HG02885 (cell line): ENCODE measurements at regions not wholly inside any gene's neighbourhood (a gene's known extent, or its start where the extent isn't known, plus 50 kb on each side); places are given as distances from the start of the nearest gene placed in this dataset.
"Not testable (repeated sequence)": the region's sequence is repeated elsewhere in the genome, so short reads cannot be mapped to it uniquely, and the experiment has no call there.

Experiments used
- ATAC-seq: cut with Tn5 transposase; IDR thresholded peaks from one replicate; pipeline ENCODE4 v1.9.1; 2021; ENCODE audit warnings: mild to moderate bottlenecking; ENCODE audit not compliant: unreplicated experiment, poor library complexity

DNA sequence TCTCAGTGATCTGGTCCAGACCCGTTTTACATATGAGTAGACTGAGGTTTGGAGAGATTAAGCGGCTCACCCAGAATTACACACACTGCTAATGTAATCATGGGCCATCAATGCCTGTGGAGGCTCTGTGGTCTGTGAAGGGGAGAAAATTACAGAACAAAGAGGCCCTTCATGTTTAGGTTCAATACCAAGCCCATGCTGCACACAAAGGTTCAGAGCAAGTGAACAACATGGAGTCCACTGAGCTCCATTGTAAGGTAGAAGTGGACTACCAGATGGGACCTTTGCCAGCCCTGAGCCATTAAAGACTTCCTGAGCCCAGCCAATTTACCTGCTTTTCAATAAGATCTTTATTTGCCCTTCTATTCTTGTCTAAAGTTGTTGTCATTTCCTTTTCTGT is 109.8 kb downstream of the LUZP4 start:
- ATAC-seq, result no peak

DNA sequence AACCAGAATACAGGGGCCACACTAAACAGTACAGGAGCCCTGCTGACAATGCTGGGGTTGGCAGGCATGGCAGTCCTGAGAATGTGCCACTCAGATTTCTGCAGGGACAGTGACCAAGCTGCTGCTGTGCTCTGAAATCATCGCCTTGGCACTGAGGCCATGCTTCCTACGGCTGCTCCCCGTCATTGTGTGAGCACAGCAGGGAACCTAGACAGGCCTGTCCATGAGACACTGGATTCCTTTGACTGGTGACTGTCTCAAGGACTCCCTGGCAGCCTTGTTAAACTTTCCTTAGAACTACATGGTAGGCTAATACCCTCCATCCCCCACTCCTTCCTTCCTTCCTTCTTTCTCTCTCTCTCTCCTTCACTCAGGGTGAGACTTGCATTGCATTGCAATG is 111.4 kb downstream of the LUZP4 start:
- ATAC-seq, result no peak

DNA sequence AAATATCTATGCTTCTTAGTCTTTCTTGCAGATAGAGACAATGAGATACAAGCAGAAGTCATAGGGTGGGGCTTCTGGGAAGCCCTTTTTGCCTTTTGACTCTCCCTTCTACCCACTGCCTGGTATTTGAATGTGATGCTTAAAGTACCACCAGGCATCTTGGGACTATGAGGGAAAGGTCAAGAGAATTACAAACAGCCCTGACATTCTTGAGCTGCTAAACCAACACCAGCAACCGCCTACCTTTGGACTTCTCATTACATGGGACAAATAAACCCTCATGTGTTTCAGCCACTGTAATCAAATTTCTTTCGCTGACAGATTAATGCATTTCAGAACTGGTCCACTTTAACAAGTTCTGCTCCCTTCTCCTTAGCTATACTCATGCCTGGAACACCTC is 112.8 kb downstream of the LUZP4 start:
- no peak for ATAC-seq

DNA sequence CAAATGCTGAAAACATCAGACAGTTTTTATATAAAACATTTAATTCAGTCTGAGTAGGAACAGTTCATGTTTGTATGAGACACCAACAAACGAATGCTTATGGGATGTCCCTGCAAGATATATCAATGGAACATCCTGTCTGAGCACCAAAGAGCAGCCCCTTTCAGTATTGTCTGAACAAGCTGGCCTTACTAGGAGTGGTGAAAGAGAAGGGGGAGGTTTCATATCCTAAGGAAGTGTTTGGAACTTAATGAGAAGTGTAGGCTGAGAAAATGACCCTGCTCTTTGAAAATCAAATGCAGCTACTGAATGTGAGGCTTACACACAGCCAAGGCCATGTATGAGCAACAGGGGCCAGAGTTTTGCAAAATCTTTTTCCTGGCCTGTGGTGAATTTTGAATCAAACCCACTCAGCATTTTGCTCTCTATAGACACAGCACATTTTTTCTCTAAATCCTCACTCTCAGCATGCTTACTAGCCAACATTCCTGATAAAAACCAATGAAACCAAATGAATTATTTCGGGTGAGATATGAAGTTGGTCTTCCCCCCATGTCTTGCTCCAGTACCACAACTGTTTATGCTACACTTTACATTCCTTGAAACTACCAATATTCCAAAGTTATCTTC is 119.4 kb downstream of the LUZP4 start:
- no peak for ATAC-seq

DNA sequence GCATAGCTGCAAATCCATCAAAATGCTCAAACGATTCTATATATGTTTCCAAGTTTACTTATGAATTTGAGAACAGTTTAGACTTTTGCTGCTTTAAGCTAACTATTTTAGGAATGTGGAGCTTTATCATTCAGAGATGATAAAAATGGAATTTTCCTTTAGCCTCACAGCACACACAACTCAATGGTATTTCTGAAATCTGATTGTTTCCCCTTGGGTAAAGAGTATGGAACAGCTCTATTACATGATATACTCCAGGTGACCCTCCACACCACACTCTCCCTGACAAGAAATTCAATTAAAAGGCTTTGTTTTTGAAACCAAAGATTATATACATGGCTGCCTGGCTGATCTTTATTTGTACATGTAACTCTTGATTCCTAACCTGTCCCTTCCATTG is 120.0 kb downstream of the LUZP4 start:
- ATAC-seq, result no peak

DNA sequence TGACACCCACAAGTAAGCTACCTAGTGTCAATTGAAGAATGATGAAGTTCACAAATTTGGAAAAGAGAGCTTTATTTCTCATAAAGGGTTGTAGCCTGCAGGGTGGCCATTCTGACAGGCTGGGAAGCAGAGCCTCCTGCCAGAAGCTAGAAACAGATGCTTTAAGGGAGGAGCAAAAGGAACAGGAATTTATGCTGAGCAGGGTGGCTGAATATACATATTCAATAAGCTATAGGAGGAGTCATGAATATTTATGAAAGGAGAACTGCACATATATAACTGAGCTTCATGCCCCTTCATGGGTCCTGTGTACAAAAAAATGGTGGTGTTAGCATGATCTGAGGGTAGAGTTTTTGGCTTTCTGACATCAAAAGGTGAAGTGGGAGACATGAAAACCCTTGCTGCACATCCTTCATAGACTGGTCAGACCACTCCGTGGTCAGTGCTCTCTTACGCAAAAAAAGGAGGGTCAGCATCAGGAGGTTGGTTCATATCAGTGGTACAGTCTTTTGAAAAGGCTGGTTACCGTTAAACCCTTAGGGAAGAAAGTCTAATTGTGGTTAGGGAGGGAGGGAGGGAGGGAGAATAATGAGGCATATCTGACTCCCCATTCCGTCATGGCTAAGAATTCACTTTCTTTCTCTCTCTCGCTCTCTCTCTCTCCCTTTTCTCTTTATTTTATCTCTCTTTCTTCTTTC is 121.4 kb downstream of the LUZP4 start:
- no peak for ATAC-seq

DNA sequence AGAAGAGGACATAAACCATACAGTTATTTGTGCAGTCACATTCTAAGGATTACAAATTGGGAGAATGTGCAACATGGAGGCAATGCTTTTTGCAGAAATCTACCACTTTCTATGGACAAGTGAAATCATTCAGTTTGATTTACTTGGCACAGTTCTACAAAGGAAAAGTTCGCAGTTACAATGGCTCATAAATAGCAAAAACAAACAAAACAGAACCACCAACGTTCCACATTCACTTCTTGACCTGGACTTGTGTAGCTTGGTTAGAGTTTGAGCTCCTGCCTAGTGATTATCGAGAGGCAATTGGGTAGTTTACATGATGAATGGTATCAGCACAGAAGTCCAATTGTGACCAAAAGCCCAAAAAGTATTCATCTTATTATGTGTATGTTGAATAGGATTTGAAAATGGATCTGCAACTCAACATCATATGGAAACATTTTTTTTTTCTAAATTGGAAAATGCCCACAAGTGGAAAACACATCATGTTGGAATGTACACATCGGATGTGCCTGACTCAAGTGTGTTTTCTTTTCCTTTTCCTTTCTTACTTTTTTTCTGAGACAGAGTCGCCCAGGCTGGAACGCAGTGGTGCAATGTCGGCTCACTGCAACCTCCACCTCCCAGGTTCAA is 123.8 kb downstream of the LUZP4 start:
- ATAC-seq, result no peak

DNA sequence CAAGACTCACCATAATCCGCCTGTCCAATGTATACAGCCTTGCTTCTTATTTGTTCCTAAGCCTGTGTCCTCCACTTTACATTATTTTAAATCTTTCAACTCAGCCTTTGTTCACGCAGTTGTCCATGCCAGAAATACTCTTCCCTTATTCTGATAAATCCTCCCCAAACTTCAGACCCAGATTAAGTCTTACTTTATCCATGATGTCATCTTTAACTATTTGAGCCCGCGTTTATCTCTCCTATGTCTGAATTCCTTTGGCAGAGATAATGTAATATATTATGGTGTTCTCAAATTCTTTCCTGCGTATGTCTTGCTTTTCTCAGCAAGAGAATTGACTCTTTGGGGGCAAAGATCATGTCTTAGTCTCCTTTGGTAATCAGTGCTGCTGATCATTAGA is 129.6 kb downstream of the LUZP4 start:
- ATAC-seq, result no peak

DNA sequence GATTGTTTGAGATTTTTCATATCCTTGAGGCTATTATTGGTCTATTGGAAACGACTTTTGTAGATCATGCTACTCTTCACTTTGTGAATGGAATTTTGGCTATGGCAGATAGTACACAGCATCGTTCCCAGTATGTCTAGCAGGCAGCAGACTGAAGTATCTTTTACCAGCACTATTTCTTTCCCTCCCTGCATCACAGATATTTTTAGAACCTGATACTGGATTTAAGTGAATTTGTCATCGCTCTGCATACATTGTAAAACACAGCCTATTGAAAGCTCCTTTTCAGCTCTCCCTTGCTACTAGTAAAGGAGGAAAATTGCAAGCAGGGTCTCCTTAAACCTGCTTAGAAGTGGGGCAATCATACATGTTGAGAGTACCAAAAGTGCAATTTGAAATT is 133.6 kb downstream of the LUZP4 start:
- ATAC-seq, result no peak

DNA sequence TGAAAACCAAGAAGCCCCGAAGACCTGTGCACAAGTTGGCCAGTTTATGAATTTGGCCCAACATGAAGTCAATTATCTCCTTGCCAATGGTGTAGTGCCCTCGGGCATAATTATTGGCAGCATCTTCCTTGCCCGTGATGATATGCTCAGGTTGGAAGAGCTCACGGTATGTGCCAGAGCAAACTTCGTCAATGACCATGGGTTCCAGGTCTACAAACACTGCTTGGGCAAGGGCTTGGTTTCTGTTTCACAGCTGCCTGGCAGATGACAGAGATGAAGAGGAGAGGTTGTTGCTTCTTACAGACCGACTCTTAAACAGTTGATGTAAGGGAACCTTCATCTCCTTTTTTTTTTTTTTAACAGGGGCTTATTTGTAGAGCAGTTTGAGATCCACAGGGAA is 135.6 kb upstream of the PLS3 start:
- no peak for ATAC-seq

DNA sequence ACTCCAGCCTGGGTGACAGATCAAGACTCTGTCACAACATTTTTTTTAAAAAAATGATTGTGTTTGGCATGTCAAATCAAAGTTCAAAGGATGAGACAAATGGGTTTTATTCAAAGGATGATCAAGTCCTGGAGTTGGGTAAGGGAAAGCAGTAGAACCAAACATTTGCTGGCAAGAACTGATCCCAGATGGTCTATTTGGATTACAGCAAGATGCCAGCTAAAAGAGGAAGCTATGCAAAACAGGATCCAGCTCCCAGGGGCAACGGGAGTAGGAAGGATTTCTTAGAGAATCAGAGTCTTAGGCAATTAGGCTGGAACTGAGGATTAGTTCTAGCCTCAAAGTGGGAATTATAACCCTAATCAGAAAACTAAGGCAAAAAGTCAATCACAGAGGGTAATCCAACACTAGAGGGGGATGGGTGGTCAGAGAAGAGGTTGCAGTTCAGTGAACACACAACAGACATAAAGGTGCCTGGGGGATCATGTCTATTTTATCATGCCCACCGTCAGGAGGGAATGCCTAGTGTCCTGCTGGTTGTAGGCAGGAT is 133.0 kb upstream of the PLS3 start:
- no peak for ATAC-seq

DNA sequence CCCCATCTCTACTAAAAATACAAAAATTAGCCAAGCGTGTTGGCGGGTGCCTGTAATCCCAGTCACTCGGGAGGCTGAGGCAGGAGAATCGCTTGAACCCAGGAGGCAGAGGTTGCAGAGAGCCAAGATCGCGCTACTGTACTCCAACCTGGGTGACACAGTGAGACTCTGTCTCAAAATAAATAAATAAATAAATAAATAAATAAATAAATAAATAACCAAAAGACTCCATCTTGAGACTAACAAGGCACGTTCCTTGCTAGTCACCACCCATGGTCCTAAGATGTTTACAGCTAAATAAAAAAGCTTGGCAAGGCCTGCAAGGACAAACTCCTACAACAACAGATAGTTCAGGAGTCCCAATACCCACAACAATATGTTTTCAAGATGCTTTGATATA is 126.1 kb upstream of the PLS3 start:
- not testable (repeated sequence) for ATAC-seq

DNA sequence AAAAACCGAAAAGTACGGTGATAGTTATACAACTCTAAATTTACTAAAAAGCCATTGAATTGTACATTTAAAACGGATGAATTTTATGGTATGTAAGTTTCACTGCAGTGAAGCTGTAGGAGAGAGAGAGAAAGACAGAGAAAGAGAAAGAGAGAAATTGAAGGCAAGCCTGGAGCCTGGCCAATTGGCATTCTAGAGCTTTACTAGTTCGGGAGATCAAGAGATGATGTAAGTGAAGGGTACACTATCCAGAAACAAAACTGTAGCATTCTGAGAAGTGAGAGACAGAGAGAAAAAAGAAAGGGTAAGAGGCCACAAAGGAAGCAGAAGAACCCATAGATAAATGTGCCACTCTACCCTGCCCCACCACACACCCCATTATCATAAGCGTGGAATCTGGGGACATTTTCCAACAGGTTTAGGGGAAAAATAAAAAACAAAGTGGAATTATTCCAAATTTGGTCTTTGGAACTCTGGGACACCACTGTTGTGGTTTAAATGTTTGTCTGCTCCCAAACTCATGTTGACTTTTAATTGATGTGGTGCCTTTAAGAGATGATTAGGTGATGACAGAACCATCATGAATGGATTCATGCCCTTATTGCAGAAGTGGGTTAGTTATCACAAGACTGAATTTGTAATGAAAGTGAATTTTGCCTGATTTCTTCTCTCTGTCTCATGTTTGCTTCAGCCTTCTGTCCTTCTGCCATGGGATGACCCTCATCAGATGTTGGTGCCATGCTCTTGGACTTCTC is 123.0 kb upstream of the PLS3 start:
- ATAC-seq, result no peak

DNA sequence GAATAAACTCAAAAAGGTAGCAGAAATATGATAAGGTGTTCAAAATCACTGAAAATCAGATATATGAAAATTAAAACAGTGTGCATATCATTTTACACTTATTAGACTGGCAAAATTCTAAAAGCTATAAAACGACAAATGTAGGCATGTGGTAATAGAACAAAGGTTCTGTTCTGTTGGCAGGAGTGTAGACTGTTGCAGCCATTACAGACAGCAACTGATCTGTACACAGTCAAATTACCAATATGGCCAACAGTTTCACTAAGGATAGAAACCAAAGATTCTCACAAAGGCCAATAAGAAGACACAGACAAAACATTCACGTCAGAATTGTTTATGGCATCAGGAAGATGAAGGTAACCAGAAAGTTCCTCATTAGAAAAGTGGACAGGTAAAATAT is 112.8 kb upstream of the PLS3 start:
- no peak for ATAC-seq

DNA sequence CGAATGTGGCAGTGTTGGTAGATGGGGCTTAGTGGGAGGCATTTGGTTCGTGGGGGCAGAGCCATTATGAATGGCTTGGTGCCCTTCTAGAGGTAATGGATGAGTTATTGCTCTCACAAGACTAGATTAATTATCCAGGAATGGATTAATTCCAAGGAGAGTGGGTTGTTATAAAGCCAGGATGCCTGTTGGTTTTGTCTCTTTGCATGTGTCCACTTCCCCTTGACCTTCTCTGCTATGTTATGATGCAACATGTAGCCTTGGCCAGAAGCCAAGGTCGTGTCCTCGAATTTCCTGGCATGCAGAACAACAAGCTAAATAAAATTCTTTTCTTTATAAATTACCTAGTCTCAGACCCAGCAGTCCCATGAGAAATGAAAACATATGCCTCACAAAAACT is 111.2 kb upstream of the PLS3 start:
- no peak for ATAC-seq

DNA sequence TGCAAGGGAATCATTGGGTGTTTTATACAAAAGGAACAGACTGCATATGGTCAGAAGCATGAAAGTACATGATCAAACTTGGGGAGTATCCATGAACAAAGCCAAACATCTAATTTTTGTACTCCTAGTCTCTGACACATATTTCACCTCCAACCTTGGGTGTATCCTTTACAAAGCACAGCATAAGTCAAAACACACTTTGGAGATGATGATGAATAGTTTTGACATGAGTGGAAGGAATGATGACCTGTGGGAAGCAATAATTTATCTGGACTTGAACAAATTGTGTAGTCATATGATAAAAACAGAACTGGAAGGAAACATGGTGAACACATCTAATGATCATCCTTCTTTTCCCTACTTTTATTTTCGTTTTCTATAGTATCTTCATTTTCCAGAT is 108.7 kb upstream of the PLS3 start:
- no peak for ATAC-seq

DNA sequence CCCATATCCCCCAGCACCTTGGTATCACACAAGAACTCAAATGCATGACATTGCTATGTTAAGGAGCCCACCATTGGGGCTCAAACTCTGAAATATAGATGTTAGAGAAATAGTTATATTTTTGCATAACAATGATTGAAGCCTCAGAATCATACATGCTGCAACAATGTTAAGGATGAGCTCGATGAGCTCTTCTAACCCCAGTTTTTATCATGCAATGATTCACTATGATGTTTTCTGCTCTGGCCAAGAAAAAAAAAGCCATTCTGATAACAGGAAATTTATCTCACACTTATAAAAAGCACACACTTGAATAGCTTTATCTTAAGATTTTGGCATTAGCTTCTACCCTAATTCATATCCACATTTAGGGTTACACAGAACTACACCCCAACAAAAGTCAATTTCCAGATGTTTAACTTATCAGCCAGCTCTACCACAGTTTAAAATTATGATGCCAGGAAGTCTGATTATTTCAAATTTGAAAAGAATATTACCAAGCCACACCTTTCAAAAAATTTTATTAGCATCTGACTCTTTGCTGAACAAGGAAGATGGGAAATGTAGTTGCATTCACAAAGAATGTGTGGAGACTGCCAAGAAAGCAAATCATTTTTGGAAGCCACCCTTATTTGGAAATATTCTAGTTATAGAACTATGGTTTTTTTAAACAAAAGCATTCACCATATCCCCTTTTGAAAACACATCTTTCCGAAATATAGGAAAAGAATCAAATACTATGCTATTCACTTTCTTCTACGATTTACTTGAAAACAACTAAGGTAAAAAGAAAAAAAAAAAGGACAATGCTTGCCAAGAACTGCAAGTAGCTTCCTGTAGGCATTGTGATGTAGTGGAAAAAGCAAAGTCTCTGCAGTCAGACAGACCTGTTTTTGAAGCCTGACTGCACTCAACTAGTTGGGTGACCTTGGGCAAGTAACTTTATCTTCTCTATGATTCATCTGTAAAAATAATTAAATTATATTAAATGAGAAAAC is 100.8 kb upstream of the PLS3 start:
- ATAC-seq, result no peak

DNA sequence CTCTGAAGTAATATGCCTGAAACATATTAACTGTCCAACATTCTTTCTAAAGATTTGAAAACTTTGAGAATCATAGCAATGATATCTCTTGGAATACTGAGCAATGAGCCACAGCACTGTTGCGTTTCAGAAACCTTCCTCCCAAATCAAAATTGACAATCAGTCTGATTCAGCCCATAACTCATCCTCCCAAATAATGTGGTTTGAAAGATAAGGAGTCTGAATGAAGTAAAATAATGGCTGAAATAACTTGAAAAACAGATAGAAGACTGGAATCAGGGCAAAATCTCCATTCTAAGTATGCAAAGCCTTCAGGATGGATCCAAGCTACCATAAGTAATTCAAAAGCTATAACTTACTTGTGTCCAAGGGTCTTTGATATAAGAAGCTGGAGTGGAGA is 98.6 kb upstream of the PLS3 start:
- no peak for ATAC-seq

DNA sequence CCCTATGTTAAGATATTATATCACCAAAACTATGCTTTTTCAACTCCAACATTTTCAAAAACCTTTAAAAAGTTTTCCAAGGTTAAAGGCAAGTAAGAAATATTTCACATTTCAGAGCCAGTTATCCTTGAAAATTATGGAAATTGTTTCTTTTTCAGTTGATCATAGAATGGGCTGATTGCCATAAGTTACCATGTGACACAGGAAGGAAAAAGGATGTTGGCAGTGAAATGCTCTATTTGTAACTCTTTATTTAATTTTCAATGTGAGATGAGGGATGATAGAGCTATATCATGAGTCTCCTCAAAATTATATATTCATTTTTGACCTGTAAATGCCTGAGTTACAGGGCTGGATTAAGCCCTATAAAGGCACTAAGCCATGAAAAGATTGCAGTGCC is 93.0 kb upstream of the PLS3 start:
- ATAC-seq, result no peak

DNA sequence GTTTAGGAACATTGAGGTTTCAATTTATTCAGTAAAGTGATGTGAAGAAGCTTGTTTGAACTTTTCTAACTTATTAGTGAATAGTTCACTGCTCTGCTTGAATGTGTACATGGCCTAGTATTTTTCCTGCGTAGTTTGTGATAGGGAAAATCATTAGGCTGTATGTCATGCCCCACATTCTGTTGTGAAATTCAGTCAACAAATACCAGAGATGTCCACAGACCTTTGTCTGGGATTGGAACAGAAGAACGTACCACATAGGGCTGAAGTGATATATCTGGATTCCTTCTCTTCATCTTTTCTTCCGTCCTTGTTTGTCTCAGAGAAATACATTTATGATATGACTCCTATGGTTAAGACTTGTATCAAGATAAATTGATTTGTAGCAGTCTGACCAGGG is 88.8 kb upstream of the PLS3 start:
- ATAC-seq, result no peak
